Keratinocyte (primary cell): ENCODE measurements at regions not wholly inside any gene's neighbourhood (a gene's known extent, or its start where the extent isn't known, plus 50 kb on each side); places are given as distances from the start of the nearest gene placed in this dataset.

Experiments used
- EZH2 ChIP-seq: IDR thresholded peaks from one replicate; pipeline ENCODE4 v1.6.1; 2012; ENCODE audit warnings: inconsistent platforms, mild to moderate bottlenecking, low read length, moderate library complexity
- TF ChIP-seq, protein P1 (sequence below), 3 experiments: IDR thresholded peaks in 1 of 3; conservative IDR thresholded peaks in 1 of 3; optimal IDR thresholded peaks in 1 of 3; 2 replicates in 2 of 3; 3 replicates in 1 of 3; pipeline versions ENCODE3 to v1.5.1; 2011; ENCODE audit warnings: low read length in 3 of 3, mild to moderate bottlenecking in 3 of 3, moderate library complexity in 2 of 3, control low read depth in 1 of 3, inconsistent platforms in 1 of 3; ENCODE audit not compliant: insufficient read depth in 2 of 3; ENCODE audit errors: extremely low read depth in 1 of 3

DNA sequence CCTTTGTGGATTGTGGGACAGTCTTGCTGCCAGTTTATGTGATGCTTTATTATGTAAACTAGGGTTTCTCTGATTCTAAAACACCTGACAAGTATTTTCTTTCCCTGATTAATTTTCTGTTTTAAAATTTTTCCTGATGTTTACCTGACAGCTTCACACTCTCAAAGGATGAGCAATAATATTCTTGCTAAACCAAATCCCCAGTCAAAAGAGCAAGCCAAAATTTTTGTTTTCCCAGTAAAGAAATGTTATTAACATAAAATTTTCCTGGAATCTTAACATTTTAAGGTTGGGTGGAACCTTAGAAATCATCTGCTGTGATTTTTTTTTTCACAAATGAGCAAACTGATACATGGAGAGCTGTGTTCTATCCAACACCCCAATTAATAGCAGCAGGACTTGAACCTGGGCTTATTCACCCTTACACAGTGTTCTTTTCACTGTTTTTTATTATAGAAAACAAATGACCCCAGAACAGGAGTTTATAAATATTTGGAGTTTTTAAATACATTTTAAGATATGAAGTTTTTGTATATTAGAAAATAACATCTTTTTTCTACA, 185.2 kb upstream of the VIPR2 start:
- TF ChIP-seq, protein P1, sequence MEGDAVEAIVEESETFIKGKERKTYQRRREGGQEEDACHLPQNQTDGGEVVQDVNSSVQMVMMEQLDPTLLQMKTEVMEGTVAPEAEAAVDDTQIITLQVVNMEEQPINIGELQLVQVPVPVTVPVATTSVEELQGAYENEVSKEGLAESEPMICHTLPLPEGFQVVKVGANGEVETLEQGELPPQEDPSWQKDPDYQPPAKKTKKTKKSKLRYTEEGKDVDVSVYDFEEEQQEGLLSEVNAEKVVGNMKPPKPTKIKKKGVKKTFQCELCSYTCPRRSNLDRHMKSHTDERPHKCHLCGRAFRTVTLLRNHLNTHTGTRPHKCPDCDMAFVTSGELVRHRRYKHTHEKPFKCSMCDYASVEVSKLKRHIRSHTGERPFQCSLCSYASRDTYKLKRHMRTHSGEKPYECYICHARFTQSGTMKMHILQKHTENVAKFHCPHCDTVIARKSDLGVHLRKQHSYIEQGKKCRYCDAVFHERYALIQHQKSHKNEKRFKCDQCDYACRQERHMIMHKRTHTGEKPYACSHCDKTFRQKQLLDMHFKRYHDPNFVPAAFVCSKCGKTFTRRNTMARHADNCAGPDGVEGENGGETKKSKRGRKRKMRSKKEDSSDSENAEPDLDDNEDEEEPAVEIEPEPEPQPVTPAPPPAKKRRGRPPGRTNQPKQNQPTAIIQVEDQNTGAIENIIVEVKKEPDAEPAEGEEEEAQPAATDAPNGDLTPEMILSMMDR (optimal IDR thresholded peaks at IDR 0.05 in 1 of 3, IDR thresholded peaks at IDR 0.05 in 1 of 3, conservative IDR thresholded peaks at IDR 0.05 in 1 of 3; ENCODE audit: extremely low read depth in 1 of 3, insufficient read depth in 2 of 3, low read length in 3 of 3) = no peak
- no peak for TF ChIP-seq EZH2
